ENCODE measurements at regions not wholly inside any gene's neighbourhood (a gene's known extent, or its start where the extent isn't known, plus 50 kb on each side); places are given as distances from the start of the nearest gene placed in this dataset.
A peak's percentile ranks its signal among the peaks of the same experiment; 100 is the strongest.

- peak in 1 of 8 experiments; percentile 56 for ATAC-seq (replicated peaks in 6 of 8)
- H3K4me1 ChIP-seq (replicated peaks in 1 of 2), result peaks cover 0 to 3% of the 10 kb centered on the region in 2 donors
- H3K4me3 ChIP-seq, result no peak overlapping the region
- in situ Hi-C loops (cut with MboI; ENCODE audit: low pct_unique_long_range_greater_than_20kb in 2 of 9, low sequenced_read_pairs in 9 of 9, unreplicated experiment in 9 of 9), result no loop called here
- 0 to 86% (median 46%) methylated on average over 1 to 4 of the region's 6 CpGs; no CpG with 5 or more reads in 4 of the 10 experiments for WGBS, 10 experiments
- no peak overlapping the region for H3K27ac ChIP-seq
Observed at GRCh38 chr17:6346156-6346786, 88.7 kb downstream of the AIPL1 start.

GRCh38 chr17:6343736-6344135 is 91.2 kb downstream of the AIPL1 start:
- in situ Hi-C loops (cut with MboI; ENCODE audit: low pct_unique_long_range_greater_than_20kb in 2 of 9, low sequenced_read_pairs in 9 of 9, unreplicated experiment in 9 of 9), result no loop called here
- Histone ChIP-seq H3K27ac (no peak overlapping the region), H3K4me1 (replicated peaks in 1 of 2) (peaks cover 5 to 13% of the 10 kb centered on the region in 2 donors), H3K4me3 (no peak overlapping the region)
- no peak for ATAC-seq (replicated peaks in 6 of 8)
- WGBS, 10 experiments, result 0 to 100% (median 58%) methylated on average over 1 to 2 of the region's 3 CpGs; no CpG with 5 or more reads in 4 of the 10 experiments

GRCh38 chr17:6343191-6343590 is 91.7 kb downstream of the AIPL1 start:
- Histone ChIP-seq H3K4me1 (replicated peaks in 1 of 2) (peaks cover 5 to 13% of the 10 kb centered on the region in 2 donors), H3K27ac (no peak overlapping the region), H3K4me3 (no peak overlapping the region)
- 25 to 100% (median 37%) methylated on average over 1 to 5 of the region's 5 CpGs; no CpG with 5 or more reads in 5 of the 10 experiments for WGBS, 10 experiments
- ATAC-seq (replicated peaks in 6 of 8), result no peak
- in situ Hi-C loops (cut with MboI; ENCODE audit: low pct_unique_long_range_greater_than_20kb in 2 of 9, low sequenced_read_pairs in 9 of 9, unreplicated experiment in 9 of 9), result no loop called here

- WGBS, 10 experiments, result 0 to 73% (median 43%) methylated on average over 1 to 7 of the region's 7 CpGs; no CpG with 5 or more reads in 1 of the 10 experiments
- H3K4me3 ChIP-seq, result no peak overlapping the region
- no peak overlapping the region for H3K27ac ChIP-seq
- ATAC-seq (replicated peaks in 6 of 8), result peak in 5 of 8 experiments; percentile 38 to 67 (median 47)
- H3K4me1 ChIP-seq (replicated peaks in 1 of 2), result peaks cover 5 to 13% of the 10 kb centered on the region in 2 donors
- in situ Hi-C loops (cut with MboI; ENCODE audit: low pct_unique_long_range_greater_than_20kb in 2 of 9, low sequenced_read_pairs in 9 of 9, unreplicated experiment in 9 of 9), result no loop called here
Observed at GRCh38 chr17:6340708-6341107, 94.2 kb downstream of the AIPL1 start.

GRCh38 chr17:6334386-6334785 is 100.5 kb downstream of the AIPL1 start:
- in situ Hi-C loops (cut with MboI; ENCODE audit: low pct_unique_long_range_greater_than_20kb in 2 of 9, low sequenced_read_pairs in 9 of 9, unreplicated experiment in 9 of 9), result no loop called here
- WGBS, 10 experiments, result 10 to 95% (median 78%) methylated on average over 1 to 5 of the region's 5 CpGs
- Histone ChIP-seq H3K27ac (no peak overlapping the region), H3K4me3 (no peak overlapping the region), H3K4me1 (replicated peaks in 1 of 2) (no peaks in the 10 kb centered on the region)
- ATAC-seq (replicated peaks in 6 of 8), result no peak

GRCh38 chr17:6330936-6331335 is 104.0 kb downstream of the AIPL1 start:
- Histone ChIP-seq H3K4me1 (replicated peaks in 1 of 2) (no peaks in the 10 kb centered on the region), H3K27ac (no peak overlapping the region), H3K4me3 (no peak overlapping the region)
- in situ Hi-C loops (cut with MboI; ENCODE audit: low pct_unique_long_range_greater_than_20kb in 2 of 9, low sequenced_read_pairs in 9 of 9, unreplicated experiment in 9 of 9), result no loop called here
- no peak for ATAC-seq (replicated peaks in 6 of 8)
- WGBS, 10 experiments, result 0% methylated on average over 1 to 2 of the region's 2 CpGs; no CpG with 5 or more reads in 8 of the 10 experiments

DNA sequence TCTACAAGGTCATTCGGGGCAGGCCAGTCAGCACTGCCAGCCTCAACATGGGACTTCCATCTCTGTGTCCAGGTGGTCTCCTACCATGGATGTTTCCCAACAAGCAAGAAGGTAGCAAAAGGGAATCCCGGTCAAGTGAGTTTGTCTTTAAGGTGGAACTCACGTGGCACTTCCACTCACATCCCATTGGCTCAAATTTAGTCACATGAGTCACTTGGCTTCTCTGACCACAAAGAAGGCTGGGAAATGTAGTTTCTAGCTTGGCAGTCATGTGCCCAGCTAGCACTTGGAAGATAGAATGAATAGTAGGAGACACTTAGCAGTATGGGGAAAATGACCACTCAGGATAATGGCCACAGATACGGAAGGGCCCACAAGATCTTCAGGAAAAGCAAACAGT is 106.6 kb downstream of the AIPL1 start:
- Histone ChIP-seq H3K27ac (no peak overlapping the region), H3K4me1 (replicated peaks in 1 of 2) (no peaks in the 10 kb centered on the region), H3K4me3 (no peak overlapping the region)
- in situ Hi-C loops (cut with MboI; ENCODE audit: low pct_unique_long_range_greater_than_20kb in 2 of 9, low sequenced_read_pairs in 9 of 9, unreplicated experiment in 9 of 9), result no loop called here
- no peak for ATAC-seq (replicated peaks in 6 of 8)
- WGBS, 10 experiments, result 0 to 79% (median 60%) methylated on average over 1 to 3 of the region's 4 CpGs; no CpG with 5 or more reads in 5 of the 10 experiments

DNA sequence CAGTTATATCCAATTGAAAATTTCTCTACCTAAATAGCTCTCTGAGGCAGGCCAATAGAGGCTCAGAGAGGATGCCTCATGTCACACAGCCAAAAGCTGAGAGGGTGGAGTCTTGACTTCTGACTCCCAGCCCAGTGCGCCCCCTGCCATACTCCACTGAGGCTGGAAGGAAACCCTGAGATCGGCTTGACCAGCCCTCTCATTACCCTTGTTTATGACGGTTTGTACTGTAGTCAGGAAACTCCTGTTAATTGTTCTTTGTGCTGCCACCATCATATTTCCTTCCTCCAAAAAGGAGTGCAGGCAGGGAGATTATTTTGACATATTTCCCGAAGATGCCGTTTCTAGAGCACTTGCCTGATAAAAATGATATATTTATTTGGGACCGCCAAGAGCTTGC is 107.9 kb downstream of the AIPL1 start:
- 13 to 80% (median 65%) methylated on average over 1 to 6 of the region's 6 CpGs; no CpG with 5 or more reads in 1 of the 10 experiments for WGBS, 10 experiments
- H3K4me3 ChIP-seq, result no peak overlapping the region
- no peak overlapping the region for H3K27ac ChIP-seq
- ATAC-seq (replicated peaks in 6 of 8), result no peak
- no peaks in the 10 kb centered on the region for H3K4me1 ChIP-seq (replicated peaks in 1 of 2)
- in situ Hi-C loops (cut with MboI; ENCODE audit: low pct_unique_long_range_greater_than_20kb in 2 of 9, low sequenced_read_pairs in 9 of 9, unreplicated experiment in 9 of 9), result no loop called here

DNA sequence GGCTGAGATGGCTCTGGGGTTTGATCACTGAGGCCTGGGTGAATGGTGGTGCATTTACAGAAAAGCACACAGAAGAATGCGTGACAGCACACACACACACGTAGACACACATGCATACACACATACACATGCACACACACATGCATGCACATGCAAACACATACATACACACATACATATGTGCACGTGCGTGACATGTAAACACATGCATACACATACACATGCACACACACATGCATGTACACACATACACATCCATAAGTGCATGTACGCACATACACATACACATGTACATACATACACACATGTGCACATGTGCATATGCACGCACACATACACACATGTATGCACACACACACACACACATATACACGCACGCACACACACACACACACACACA is 108.4 kb downstream of the AIPL1 start:
- ATAC-seq (replicated peaks in 6 of 8), result no peak
- WGBS, 10 experiments, result 30 to 95% (median 53%) methylated on average over 2 to 6 of the region's 8 CpGs; no CpG with 5 or more reads in 4 of the 10 experiments
- Histone ChIP-seq H3K4me1 (replicated peaks in 1 of 2) (no peaks in the 10 kb centered on the region), H3K27ac (no peak overlapping the region), H3K4me3 (no peak overlapping the region)
- in situ Hi-C loops (cut with MboI; ENCODE audit: low pct_unique_long_range_greater_than_20kb in 2 of 9, low sequenced_read_pairs in 9 of 9, unreplicated experiment in 9 of 9), result no loop called here

DNA sequence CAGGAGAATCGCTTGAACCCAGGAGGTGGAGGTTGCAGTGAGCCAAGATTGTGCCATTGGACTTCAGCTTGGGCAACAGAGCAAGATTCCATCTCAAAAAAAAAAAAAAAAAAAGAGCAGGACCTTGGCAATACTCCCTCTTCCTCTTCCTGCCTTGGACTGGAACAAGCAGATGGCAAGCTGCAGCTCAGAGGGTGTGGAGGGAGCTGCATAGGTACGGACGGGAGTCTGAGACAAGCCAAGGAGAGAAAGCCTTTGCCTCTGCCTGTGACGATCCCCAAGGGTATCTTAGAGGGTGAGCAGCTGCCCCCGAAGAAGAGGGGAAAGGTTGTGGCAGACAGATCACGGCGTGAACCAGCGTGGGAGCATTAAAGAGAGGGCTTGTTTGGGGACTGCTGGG is 109.2 kb downstream of the AIPL1 start:
- ATAC-seq (replicated peaks in 6 of 8), result no peak
- Histone ChIP-seq H3K4me3 (no peak overlapping the region), H3K27ac (no peak overlapping the region), H3K4me1 (replicated peaks in 1 of 2) (no peaks in the 10 kb centered on the region)
- WGBS, 10 experiments, result 16 to 85% (median 78%) methylated on average over 2 to 8 of the region's 8 CpGs; no CpG with 5 or more reads in 2 of the 10 experiments
- in situ Hi-C loops (cut with MboI; ENCODE audit: low pct_unique_long_range_greater_than_20kb in 2 of 9, low sequenced_read_pairs in 9 of 9, unreplicated experiment in 9 of 9), result no loop called here

- in situ Hi-C loops (cut with MboI; ENCODE audit: low pct_unique_long_range_greater_than_20kb in 2 of 9, low sequenced_read_pairs in 9 of 9, unreplicated experiment in 9 of 9), result no loop called here
- no peak overlapping the region for H3K27ac ChIP-seq
- H3K4me3 ChIP-seq, result no peak overlapping the region
- H3K4me1 ChIP-seq (replicated peaks in 1 of 2), result no peaks in the 10 kb centered on the region
- no peak for ATAC-seq (replicated peaks in 6 of 8)
- 0 to 100% (median 80%) methylated on average over 1 to 5 of the region's 6 CpGs; no CpG with 5 or more reads in 1 of the 10 experiments for WGBS, 10 experiments
Observed at GRCh38 chr17:6325051-6325450, 109.9 kb downstream of the AIPL1 start.

DNA sequence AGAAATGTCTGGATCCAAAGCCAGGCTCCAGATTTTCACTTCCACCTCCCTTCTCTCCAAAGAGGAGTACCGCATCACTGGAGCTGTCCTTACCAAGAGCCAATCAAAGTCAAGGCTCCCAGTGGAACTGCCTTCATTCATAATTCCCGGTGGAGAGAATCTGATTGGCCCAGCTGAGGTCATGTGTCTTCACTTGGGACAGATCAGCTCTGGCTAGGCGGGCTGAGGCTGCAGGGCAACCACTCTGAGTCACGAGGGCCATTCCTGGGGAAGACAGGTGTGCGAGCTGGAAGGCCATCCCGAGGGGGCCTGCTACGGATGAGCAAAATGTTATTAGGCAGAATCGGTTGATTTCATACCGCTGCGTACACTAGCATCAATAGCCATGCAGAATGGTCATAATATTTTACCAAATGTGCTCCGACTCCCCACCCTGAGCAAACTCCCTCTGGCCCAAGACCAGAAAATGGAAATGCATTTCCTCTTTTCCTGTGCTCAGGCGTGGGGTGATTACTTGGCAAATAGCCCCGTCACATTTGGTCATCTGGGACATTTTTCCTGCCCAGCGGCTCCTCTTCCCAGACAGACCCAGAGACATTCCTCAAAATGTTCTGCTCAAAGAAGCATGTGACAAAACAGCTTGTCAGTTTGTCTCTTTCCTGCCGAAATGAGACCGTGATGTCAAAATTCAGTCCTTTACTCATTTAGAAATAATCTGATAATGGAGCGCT is 111.1 kb downstream of the AIPL1 start:
- Histone ChIP-seq H3K4me3 (no peak overlapping the region), H3K27ac (no peak overlapping the region), H3K4me1 (replicated peaks in 1 of 2) (no peaks in the 10 kb centered on the region)
- peak in 4 of 8 experiments; percentile 25 to 57 (median 30) for ATAC-seq (replicated peaks in 6 of 8)
- WGBS, 10 experiments, result 41 to 89% (median 68%) methylated on average over 1 to 13 of the region's 17 CpGs; no CpG with 5 or more reads in 2 of the 10 experiments
- in situ Hi-C loops (cut with MboI; ENCODE audit: low pct_unique_long_range_greater_than_20kb in 2 of 9, low sequenced_read_pairs in 9 of 9, unreplicated experiment in 9 of 9), result no loop called here

- WGBS, 10 experiments, result 28 to 88% (median 75%) methylated on average over 2 to 4 of the region's 4 CpGs; no CpG with 5 or more reads in 2 of the 10 experiments
- in situ Hi-C loops (cut with MboI; ENCODE audit: low pct_unique_long_range_greater_than_20kb in 2 of 9, low sequenced_read_pairs in 9 of 9, unreplicated experiment in 9 of 9), result no loop called here
- ATAC-seq (replicated peaks in 6 of 8), result no peak
- no peaks in the 10 kb centered on the region for H3K4me1 ChIP-seq (replicated peaks in 1 of 2)
- H3K27ac ChIP-seq, result no peak overlapping the region
- H3K4me3 ChIP-seq, result no peak overlapping the region
Observed at GRCh38 chr17:6322316-6322715, 112.6 kb downstream of the AIPL1 start.

Measured in motor neuron (in vitro differentiated cells).